ENCODE measurements at regions not wholly inside any gene's neighbourhood (a gene's known extent, or its start where the extent isn't known, plus 50 kb on each side); places are given as distances from the start of the nearest gene placed in this dataset.
"Not testable (repeated sequence)": the region's sequence is repeated elsewhere in the genome, so short reads cannot be mapped to it uniquely, and the experiment has no call there.

DNA sequence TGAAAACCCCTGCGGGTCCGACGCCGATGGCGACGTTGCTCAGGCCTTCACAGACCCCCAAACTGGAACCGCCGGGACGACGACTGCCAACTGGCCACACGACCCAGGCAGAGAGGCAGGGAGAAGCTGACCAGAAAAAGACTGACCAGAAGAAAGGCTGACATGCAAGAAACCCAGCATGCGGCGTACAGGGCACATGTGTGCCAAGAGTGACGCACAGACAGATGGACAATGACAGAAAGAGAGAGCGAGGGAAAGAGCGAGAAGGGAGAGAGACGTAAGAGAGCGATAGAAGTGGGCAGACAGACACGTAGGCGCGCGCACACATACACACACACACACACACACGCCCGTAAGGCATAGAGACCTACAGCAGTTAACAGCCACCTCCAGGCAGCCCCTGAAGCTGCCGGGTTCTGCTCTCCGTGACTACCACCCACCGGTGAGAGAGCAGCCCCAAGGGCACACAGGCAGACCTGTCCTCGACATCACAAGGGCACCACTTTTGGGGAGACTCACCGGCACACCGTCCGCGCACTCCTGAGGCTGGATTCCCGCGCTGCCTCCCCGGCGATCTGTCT lies 67.2 kb upstream of the ZNF527 start:
- no peak for DNase-seq (ENCODE audit: low read depth, low spot score)

DNA sequence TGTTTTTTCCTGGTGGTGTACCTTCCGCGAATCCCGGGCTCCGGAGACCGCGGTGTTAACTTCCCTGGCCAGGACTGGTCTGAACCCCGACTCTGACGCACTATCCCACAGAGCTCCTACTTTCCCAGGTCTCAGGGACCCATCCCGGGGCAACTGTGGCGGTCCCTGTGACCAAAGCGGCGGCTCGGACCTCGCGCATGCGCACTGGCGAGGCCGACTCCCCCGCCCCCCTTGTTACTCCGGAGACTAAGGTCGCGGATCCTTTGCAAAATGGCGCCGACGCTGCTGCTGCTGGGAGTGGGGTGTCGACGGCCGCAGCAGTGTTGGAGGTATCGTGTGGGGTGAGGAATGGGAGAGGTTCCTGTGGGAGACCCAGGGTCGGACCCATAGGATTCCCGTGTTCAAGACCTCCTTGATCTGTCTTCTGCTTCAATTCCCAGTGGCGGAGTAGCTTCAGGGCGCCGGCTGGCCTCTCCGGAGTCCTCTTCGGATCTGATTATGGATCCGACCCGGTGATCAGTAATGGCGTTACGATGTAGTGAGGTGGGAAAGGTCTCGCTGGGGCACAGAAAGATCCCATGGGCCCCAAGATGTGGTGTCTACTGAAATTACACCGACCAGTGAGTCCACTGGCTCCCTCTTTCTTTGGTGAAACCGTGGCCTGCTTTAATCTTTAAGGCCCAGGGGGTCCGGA lies 66.6 kb upstream of the ZNF527 start:
- no peak for DNase-seq (ENCODE audit: low read depth, low spot score)

DNA sequence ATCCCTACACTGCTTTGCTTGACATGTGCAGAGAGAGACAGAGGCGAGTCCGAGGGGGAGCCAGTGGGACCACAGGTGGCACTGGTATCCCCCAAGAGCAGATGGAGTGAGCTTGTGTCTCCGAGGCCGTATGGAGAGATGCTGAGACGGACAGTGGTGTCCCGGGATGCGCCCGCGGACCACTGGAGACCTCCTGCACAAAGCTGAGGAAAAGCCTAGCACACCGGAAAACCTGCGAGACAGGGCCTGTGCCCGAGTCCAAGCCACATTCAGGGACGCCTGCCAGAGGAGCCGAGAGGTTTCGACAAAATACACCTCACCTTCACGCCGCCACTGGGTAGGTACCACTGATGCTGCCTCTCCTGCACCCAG lies 66.0 kb upstream of the ZNF527 start:
- no peak for DNase-seq (ENCODE audit: low read depth, low spot score)

DNA sequence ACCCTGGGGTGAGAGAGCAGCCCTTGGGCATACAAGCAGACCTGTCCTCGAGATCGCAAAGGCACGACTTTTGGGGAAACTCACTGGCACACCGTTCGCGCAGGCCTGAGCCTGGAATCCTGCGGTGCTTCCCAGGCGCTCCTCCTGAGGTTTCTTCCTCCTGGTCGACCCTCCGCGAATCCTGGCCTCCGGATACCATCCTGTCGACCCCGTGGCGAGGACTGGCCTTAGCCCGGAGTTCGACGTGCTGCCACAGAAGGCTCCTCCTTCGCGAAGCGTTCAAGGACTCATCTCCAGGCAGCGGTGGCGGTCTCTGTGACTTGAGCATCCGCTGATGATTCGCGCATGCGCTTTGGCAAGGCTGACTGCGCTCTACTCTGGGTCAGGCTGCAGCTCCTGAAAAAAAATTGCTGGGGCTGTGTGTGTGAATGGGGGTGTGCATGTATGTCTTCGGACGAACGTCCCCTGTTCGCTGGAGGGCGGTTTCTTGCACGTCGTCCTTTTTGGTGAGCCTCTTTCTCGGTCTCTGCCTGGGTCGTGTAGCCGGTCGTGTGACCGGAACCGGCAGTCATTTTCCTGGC lies 64.4 kb upstream of the ZNF527 start:
- no peak for DNase-seq (ENCODE audit: low read depth, low spot score)

DNA sequence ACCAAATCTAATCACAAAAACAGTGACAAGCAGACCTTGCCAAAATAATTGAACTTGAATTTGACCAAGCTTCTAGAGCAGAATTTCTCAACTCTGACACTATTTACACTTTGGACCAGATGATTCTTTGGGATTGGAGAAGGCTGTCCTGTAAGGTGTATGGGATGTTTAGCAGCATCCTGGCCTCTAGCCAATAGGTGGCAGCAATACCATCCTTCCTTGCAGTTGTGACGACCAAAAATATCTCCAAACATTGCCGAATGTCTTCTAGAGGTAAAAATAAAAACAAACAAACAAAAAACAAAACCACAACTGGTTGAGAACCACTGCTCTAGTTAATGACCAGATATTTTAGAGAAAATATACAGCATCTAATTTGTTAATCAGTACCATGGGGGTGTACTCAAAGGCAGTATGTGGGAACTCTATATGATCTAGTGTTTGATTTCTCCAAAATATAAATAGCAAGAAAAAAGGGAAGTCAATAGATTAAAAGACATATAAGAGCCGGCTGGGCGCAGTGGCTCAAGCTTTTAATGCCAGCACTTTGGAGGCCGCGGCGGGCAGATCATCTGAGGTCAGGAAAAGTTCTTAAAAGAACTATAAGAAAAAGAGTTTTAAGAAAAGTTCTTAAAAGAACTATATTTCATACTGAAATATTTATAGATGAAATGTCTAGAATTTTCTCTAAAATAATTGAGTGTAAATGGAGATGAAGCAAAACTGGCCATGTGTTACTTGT lies 60.9 kb upstream of the ZNF527 start:
- no peak for DNase-seq (ENCODE audit: low read depth, low spot score)

DNA sequence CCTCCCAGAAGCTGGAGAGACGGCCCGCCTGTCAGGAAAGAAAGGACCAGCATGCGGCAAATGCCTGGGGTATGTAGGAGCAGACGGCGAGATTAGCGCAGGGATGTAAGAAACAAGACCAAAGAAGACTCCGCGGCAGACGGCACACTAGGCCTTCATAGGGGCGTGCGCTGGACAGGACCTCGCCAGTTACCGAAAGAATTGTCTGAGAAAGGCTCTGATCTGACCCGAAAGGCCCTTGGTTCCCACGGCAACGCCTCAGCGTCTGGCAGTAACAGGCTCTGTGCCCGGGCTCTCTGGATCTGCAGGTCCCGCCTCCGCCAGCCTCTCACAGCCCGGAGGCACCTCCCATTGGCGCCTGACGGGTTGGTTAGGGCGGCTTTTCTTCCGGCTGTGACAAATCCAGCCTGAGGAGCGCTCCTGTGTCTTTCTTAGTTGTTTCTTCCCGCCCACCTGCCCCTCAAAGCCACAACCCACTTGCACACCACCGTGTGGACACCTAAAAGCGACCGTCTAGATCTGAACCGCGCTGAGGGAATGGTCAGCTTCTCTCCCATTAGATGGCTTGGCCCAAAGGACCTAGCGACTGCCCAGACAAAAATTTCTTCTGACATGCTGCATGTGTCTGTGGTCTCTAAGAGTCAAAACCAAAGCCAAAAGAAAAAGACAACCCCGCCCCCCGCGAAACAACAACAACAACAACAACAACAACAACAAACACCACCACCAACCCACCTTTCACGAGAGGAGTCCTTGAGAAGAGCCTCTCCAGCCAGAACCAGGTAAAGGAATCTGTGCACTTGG lies 58.2 kb upstream of the ZNF527 start:
- DNase-seq (ENCODE audit: low read depth, low spot score): not testable (repeated sequence)

DNA sequence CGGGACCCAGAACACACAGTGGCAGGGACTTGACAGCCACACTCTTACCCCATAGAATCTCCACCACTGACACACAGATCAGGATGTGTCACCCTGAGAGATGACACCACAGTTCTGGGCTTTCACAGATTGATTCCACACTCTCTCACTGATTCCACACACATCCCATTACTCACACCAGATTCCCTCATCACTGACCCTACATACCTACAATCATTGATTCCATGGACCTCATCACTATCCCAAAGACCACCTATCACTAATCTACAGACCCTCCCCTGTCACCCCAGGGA lies 57.6 kb upstream of the ZNF527 start:
- no peak for DNase-seq (ENCODE audit: low read depth, low spot score)

DNA sequence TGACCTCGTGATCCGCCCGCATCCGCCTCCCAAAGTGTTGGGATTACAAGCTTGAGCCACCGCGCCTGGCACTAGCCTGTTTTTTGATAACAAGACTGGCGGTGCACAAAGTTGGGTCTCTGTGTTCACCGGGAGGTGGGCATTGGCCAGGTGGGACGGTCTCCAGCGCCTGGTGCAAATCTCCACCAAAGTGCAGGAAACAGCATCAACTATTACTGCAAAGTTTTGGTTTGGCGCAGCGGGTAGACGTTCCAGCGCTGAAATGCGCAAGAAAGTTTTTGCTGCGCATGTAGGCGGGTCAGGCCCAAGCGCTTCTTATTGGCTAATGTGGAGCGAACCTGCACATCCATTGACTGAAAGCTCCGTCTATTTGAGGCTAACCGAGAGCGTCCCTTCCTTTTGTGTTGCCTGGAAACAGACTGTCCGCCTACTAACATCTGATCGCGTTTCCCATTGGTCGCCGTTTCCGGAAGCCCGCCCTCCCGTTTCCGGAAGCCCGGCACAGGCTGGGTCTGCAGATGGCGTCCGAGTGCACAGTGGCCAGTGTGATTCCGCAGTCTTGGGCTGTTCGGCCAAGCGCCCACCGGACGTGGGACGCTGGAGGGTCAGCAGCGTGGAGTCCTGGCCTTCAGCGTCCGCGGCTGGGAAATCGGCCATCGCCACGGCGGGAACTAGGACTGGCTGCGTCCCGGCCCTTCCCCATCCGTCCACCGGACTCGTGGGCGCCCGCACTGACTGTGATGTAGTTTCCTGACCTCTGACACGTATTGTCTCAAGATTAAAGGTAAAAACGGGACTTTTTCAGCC lies 53.3 kb upstream of the ZNF527 start:
- DNase-seq (ENCODE audit: low read depth, low spot score): peak; percentile 96

DNA sequence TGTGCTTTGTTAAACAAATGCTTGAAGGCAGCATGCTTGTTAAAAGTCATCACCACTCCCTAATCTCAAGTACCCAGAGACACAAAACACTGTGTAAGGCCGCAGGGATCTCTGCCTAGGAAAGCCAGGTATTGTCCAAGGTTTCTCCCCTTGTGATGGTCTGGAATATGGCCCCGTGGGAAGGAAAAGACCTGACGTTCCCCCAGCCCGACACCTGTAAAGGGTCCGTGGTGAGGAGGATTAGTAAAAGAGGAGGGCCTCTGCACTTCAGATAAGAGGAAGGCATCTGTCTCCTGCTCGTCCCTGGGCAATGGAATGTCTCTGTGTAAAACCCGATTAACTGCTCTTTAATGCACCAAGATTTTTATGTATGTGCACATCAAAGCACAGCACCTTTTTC lies 49.9 kb upstream of the ZNF527 start:
- not testable (repeated sequence) for DNase-seq (ENCODE audit: low read depth, low spot score)

Measured in iPS DF 19.7 (cell line).